SHP77 (cell line): ENCODE measurements at regions not wholly inside any gene's neighbourhood (a gene's known extent, or its start where the extent isn't known, plus 50 kb on each side); places are given as distances from the start of the nearest gene placed in this dataset.
"Not testable (repeated sequence)": the region's sequence is repeated elsewhere in the genome, so short reads cannot be mapped to it uniquely, and the experiment has no call there.

ENCODE experiments used
- DNase-seq, 2 experiments: peaks; one replicate each; lab custom pipeline; 2025; lab: John Stamatoyannopoulos, UW

DNA sequence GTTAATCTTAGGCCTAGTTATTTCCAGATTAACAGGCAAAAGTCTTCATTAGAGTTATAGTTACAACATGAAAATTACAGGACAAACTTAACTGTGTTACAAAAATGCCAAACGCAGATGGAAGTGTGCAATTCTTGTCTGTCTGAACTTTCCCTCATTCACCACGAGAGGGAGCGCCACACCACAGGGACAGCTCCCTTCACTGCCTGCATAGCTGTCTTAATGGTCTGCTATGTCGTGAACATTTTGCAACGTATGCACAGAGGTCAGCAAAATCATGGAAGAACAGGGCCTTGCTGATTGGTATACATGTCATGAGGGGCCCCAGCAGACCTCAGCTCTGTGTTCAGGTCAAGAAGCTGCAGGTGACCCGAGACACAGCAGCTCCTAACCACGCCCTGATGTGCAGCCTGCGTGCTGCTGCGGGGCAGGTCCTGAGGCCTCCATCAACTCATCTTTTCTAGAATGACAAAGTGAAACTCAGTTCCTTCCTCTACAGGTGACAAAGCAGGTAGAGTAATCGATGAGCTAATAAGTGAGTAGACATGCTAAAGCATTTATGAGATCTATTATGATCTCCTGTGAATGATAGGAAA, 78.8 kb upstream of the ATP8B1 start:
- DNase-seq: peak; percentile 78 to 83

- not testable (repeated sequence) for DNase-seq
Measured at GRCh38 chr18:57879924-57880323, 76.8 kb upstream of the ATP8B1 start.

- no peak for DNase-seq
Measured at GRCh38 chr18:57869221-57869620, 66.1 kb upstream of the ATP8B1 start.

DNA sequence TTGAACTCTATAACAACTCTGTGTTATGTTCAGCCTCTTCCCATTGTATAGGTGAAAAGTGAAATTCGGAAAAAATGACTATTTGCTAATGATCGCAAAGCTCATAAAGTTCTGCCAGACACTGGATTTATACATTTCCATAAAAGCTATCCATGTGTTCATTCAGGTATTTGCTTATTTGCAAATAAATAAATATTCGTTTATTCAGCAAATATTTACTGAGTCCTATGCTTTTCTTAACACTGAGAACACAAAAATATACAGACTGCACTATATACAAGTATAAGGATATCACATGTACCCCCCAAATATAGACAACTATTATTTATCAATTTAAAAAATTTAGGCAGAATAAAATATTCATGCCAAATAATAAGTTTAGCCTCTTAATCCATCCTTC, 63.2 kb upstream of the ATP8B1 start:
- DNase-seq: no peak

- peak; percentile 35 to 43 for DNase-seq
Measured at GRCh38 chr18:57864615-57865121, 61.6 kb upstream of the ATP8B1 start.

GRCh38 chr18:57863706-57864105, 60.6 kb upstream of the ATP8B1 start:
- no peak for DNase-seq

DNA sequence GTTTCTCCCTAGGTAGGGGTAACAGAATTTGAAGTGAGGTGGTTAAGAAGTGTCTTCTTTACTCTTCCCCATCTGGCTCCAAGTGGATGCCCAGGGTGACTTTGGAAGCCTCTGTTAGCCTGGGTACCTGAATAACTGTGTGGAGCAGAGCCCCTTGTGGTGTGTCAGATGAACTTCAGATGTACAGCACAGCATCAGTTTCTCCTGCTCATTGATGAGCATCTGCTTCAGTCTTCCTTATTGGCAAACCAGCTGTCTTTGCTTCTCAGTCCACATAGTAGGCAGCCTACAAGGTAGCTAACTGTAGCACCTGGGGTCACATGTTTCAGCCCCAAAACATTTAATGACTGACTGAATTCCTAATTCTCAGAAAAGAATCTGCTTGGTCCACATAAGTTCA, 56.2 kb upstream of the ATP8B1 start:
- DNase-seq: peak; percentile 51 to 53

DNA sequence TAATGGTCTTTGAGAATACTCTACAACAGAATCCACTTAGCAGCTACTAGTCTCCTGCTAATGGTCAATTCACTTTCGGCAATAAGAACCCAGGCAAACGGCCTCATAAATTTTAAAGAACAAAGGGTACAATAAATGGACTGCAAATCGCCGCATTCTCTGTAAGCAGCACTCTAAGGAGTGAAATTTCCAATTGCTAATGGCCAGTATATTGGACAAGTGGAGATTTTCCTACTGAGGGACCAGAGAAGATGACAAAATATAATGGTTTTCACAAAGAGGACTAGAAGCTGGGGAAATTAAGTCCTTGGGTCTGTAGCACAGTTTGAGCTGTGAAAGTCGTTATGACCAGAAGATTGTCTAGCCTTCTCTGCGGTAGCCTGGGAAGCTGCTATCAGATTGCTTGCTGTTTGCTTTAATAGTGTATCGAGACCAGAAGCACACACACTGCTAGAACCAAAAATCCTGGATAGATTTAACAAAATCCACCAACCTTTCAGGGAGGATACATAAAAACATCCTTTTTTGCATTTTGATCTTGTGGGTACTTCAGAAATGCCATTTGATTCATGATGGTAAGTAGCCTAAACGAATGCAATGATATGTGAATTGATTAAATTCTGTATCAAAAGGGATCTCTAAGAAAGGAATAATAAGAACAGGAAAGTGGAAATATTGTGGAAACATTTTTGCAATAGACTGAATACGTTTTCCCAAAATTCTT, 53.6 kb upstream of the ATP8B1 start:
- DNase-seq: no peak

- no peak for DNase-seq
Measured at GRCh38 chr18:57856128-57856527, 53.0 kb upstream of the ATP8B1 start.

- DNase-seq: no peak
Measured at GRCh38 chr18:57855551-57855950, 52.4 kb upstream of the ATP8B1 start.

DNA sequence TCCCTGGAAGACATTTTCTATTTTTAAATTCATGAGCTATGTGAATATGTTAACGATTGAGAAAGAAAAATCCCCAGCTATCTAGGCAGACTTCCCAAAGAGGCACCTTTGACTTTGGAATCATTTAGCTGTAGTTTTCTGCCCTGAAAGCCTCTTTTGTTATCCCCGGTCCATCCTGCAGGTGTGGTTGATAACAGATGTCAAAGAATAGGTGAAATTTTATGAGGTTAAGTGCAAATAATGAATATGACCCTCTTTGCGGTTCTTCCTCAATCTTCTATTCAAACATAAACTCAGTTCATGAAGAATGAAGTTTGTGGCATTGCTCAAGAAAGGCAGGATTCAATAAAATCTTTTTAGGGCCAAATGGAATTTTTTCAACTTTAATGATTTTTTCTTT, 51.6 kb upstream of the ATP8B1 start:
- DNase-seq: no peak

GRCh38 chr18:57853864-57854263, 50.7 kb upstream of the ATP8B1 start:
- DNase-seq: no peak

- DNase-seq: no peak
Measured at GRCh38 chr18:57853133-57853532, 50.0 kb upstream of the ATP8B1 start.
